Liver (tissue), 8 donors: ENCODE measurements at regions not wholly inside any gene's neighbourhood (a gene's known extent, or its start where the extent isn't known, plus 50 kb on each side); places are given as distances from the start of the nearest gene placed in this dataset.

Source experiments
- DNase-seq: peaks from one replicate; pipeline ENCODE4 v3.0.0-alpha.2; 2017; ENCODE audit warnings: low spot score
- H3K27ac ChIP-seq, 2 donors: one replicate each; pipeline ENCODE4 v1.7.0; 2013; ENCODE audit warnings: inconsistent platforms in 2 of 2, low read length in 2 of 2, control low read depth in 1 of 2, low read depth in 1 of 2, mild to moderate bottlenecking in 1 of 2
- H3K27me3 ChIP-seq, 4 donors: one replicate each; pipeline versions ENCODE4 v1.6.1 to v1.7.0; 2013; ENCODE audit warnings: low read length in 3 of 4, inconsistent platforms in 1 of 4, mild to moderate bottlenecking in 1 of 4, moderate library complexity in 1 of 4; ENCODE audit not compliant: control insufficient read depth in 4 of 4, insufficient read depth in 4 of 4
- H3K36me3 ChIP-seq, 4 donors: one replicate each; pipeline versions ENCODE4 v1.6.1 to v1.7.0; 2013; ENCODE audit warnings: low read length in 3 of 4, mild to moderate bottlenecking in 3 of 4, low read depth in 1 of 4, moderate library complexity in 1 of 4; ENCODE audit not compliant: control insufficient read depth in 4 of 4, insufficient read depth in 3 of 4
- H3K4me1 ChIP-seq, 4 donors: one replicate each; pipeline versions ENCODE4 v1.6.1 to v1.7.0; 2013; ENCODE audit warnings: low read length in 3 of 4, mild to moderate bottlenecking in 3 of 4, moderate library complexity in 1 of 4; ENCODE audit not compliant: control insufficient read depth in 4 of 4, insufficient read depth in 4 of 4
- H3K4me3 ChIP-seq, 3 donors: one replicate each; pipeline versions ENCODE4 v1.6.1 to v1.7.0; 2013; ENCODE audit warnings: low read length in 3 of 3, control low read depth in 1 of 3, low read depth in 1 of 3, mild to moderate bottlenecking in 1 of 3
- H3K9ac ChIP-seq, 2 donors: one replicate each; pipeline ENCODE4 v1.7.0; 2013; ENCODE audit warnings: low read length in 2 of 2, mild to moderate bottlenecking in 2 of 2, moderate library complexity in 2 of 2, control low read depth in 1 of 2, low read depth in 1 of 2
- H3K9me3 ChIP-seq, 4 donors: one replicate each; pipeline versions ENCODE4 v1.6.1 to v1.7.0; 2013; ENCODE audit warnings: low read length in 3 of 4; ENCODE audit not compliant: control insufficient read depth in 4 of 4
- ATF3 ChIP-seq: IDR thresholded peaks from 2 replicates; pipeline ENCODE4 v1.6.1; 2016; ENCODE audit warnings: antibody characterized with exemption
- CTCF ChIP-seq: fragments of 150-350 bp; IDR thresholded peaks from 2 replicates; pipeline ENCODE4 v1.5.1; 2017; ENCODE audit warnings: improper control_type of control experiment, low read depth, low read length; ENCODE audit not compliant: missing input control
- EGR1 ChIP-seq, 2 donors: IDR thresholded peaks; 2 replicates each; pipeline ENCODE4 v1.6.1; 2016 to 2018; ENCODE audit warnings: antibody characterized with exemption in 2 of 2, low read depth in 2 of 2
- FOXA1 ChIP-seq: IDR thresholded peaks from 2 replicates; pipeline ENCODE4 v1.6.1; 2016; ENCODE audit warnings: antibody characterized with exemption
- FOXA2 ChIP-seq: IDR thresholded peaks from 2 replicates; pipeline ENCODE4 v1.6.1; 2016; ENCODE audit warnings: antibody characterized with exemption
- GABPA ChIP-seq, 2 donors: IDR thresholded peaks in 1 of 2; conservative IDR thresholded peaks in 1 of 2; 2 replicates each; pipeline ENCODE4 v1.6.1; 2016; ENCODE audit warnings: antibody characterized with exemption in 2 of 2, mild to moderate bottlenecking in 1 of 2, moderate library complexity in 1 of 2
- HNF4A ChIP-seq, 2 donors: conservative IDR thresholded peaks; 2 replicates each; pipeline ENCODE4 v1.6.1; 2016; ENCODE audit warnings: antibody characterized with exemption in 2 of 2, mild to moderate bottlenecking in 2 of 2
- HNF4G ChIP-seq: IDR thresholded peaks from 2 replicates; pipeline ENCODE4 v1.6.1; 2016; ENCODE audit warnings: antibody characterized with exemption
- NR2F2 ChIP-seq: IDR thresholded peaks from 2 replicates; pipeline ENCODE4 v1.6.1; 2016; ENCODE audit warnings: antibody characterized with exemption
- RAD21 ChIP-seq, 2 donors: IDR thresholded peaks; 2 replicates each; pipeline ENCODE4 v1.6.1; 2016; ENCODE audit warnings: antibody characterized with exemption in 2 of 2, mild to moderate bottlenecking in 2 of 2
- REST ChIP-seq: IDR thresholded peaks from 2 replicates; pipeline ENCODE4 v1.6.1; 2016; ENCODE audit warnings: antibody characterized with exemption, mild to moderate bottlenecking
- RXRA ChIP-seq, 2 donors: IDR thresholded peaks; 2 replicates each; pipeline ENCODE4 v1.6.1; 2017 to 2018; ENCODE audit warnings: antibody characterized with exemption in 2 of 2, mild to moderate bottlenecking in 1 of 2
- SP1 ChIP-seq: IDR thresholded peaks from 2 replicates; pipeline ENCODE4 v1.6.1; 2018; ENCODE audit warnings: antibody characterized with exemption, mild to moderate bottlenecking
- YY1 ChIP-seq: IDR thresholded peaks from 2 replicates; pipeline ENCODE4 v1.6.1; 2016; ENCODE audit warnings: antibody characterized with exemption, mild to moderate bottlenecking
- ZBTB33 ChIP-seq: IDR thresholded peaks from 2 replicates; pipeline ENCODE4 v1.6.1; 2016; ENCODE audit warnings: antibody characterized with exemption
- WGBS: extraction: QIAGEN DNeasy Blood & Tissue Kit; methylation state at CpG from one replicate; pipeline ENCODE4 v1.1.7; 2013; 5-methylcytosine and 5-hydroxymethylcytosine counted together
- donor health status: healthy.
- donor health status: healthy.
- donor health status: healthy.
- donor health status: healthy.
- donor health status: healthy.

- H3K36me3 ChIP-seq: no peaks in the 10 kb centered on the region
- no peaks in the 10 kb centered on the region for H3K27me3 ChIP-seq
- DNase-seq: no peak
- TF ChIP-seq HNF4A (conservative IDR thresholded peaks at IDR 0.05) (no peak), REST (no peak), NR2F2 (no peak), HNF4G (no peak), CTCF (no peak), GABPA (IDR thresholded peaks at IDR 0.05 in 1 of 2, conservative IDR thresholded peaks at IDR 0.05 in 1 of 2) (no peak), ZBTB33 (no peak)
- H3K9ac ChIP-seq: no peak overlapping the region
- H3K27ac ChIP-seq: no peak overlapping the region
- H3K4me3 ChIP-seq: no peak overlapping the region
- no peaks in the 10 kb centered on the region for H3K4me1 ChIP-seq
- WGBS: 94% methylated on average over 11 of the region's 11 CpGs
- no peaks in the 10 kb centered on the region for H3K9me3 ChIP-seq
These were observed 129.8 kb upstream of the ZMIZ1 start for GRCh38 chr10:78938695-78939672.

GRCh38 chr10:78942091-78942501 lies 126.7 kb upstream of the ZMIZ1 start:
- H3K9me3 ChIP-seq: no peaks in the 10 kb centered on the region
- WGBS: 86% methylated on average over 4 of the region's 4 CpGs
- DNase-seq: no peak
- no peak overlapping the region for H3K4me3 ChIP-seq
- no peaks in the 10 kb centered on the region for H3K36me3 ChIP-seq
- no peak overlapping the region for H3K27ac ChIP-seq
- TF ChIP-seq ZBTB33 (no peak), EGR1 (IDR thresholded peaks at IDR 0.05; ENCODE audit: low read depth in 2 of 2) (no peak), RAD21 (IDR thresholded peaks at IDR 0.05) (no peak), FOXA1 (no peak), ATF3 (no peak), REST (no peak), RXRA (IDR thresholded peaks at IDR 0.05) (no peak), SP1 (no peak), YY1 (no peak), FOXA2 (no peak)
- no peaks in the 10 kb centered on the region for H3K27me3 ChIP-seq
- no peak overlapping the region for H3K9ac ChIP-seq
- H3K4me1 ChIP-seq: no peaks in the 10 kb centered on the region
